ENCODE measurements at regions not wholly inside any gene's neighbourhood (a gene's known extent, or its start where the extent isn't known, plus 50 kb on each side); places are given as distances from the start of the nearest gene placed in this dataset.

- H3K27ac ChIP-seq (ENCODE audit: insufficient read depth, low read depth, low read length), result no peak overlapping the region
- FAIRE-seq, result no peak
- BruUV-seq (replicated peaks), result no TSS peak
- DNase-seq (ENCODE audit: low read depth, low spot score), result no peak
- no peaks in the 10 kb centered on the region for H4K20me1 ChIP-seq (replicated peaks; ENCODE audit: control insufficient read depth, extremely low read depth, insufficient read depth, low read length)
- intact Hi-C loops (cut with micrococcal nuclease) (no loop called here), dilution Hi-C loops (cut with MboI; ENCODE audit: extremely low pct_ligation_motif_present, low sequenced_read_pairs) (no loop called here)
- no peaks in the 10 kb centered on the region for H3K9me3 ChIP-seq (replicated peaks; ENCODE audit: control insufficient read depth, insufficient read depth, low read length)
- no peaks in the 10 kb centered on the region for H3K4me1 ChIP-seq (ENCODE audit: control insufficient read depth, extremely low read depth, insufficient read depth, low read length)
- no peak overlapping the region for H3K9ac ChIP-seq (replicated peaks; ENCODE audit: extremely low read depth, insufficient read depth, low read length)
- no peak overlapping the region for H3K4me2 ChIP-seq (ENCODE audit: insufficient read depth, low read length)
- no peaks in the 10 kb centered on the region for H3K27me3 ChIP-seq (ENCODE audit: control insufficient read depth in 2 of 2, insufficient read depth in 2 of 2, low read length in 2 of 2)
- ChIA-PET CTCF (no interaction called here), POLR2A (no interaction called here)
- TF ChIP-seq POLR2AphosphoS5 (IDR thresholded peaks at IDR 0.05; ENCODE audit: insufficient read depth, low read depth, low read length), result no peak
- H3K4me3 ChIP-seq (replicated peaks in 1 of 3; ENCODE audit: insufficient read depth in 1 of 3, low read depth in 1 of 3, low read length in 3 of 3), result no peak overlapping the region
- no peaks in the 10 kb centered on the region for H3K9me1 ChIP-seq (replicated peaks; ENCODE audit: control insufficient read depth, extremely low read depth, insufficient read depth, low read length)
- no peaks in the 10 kb centered on the region for H3K79me2 ChIP-seq (ENCODE audit: control insufficient read depth, insufficient read depth, low read length)
- no peak overlapping the region for H2AFZ ChIP-seq (ENCODE audit: low read depth, low read length)
- H3K36me3 ChIP-seq (ENCODE audit: control insufficient read depth in 2 of 2, extremely low read depth in 1 of 2, insufficient read depth in 2 of 2, low read length in 2 of 2), result no peaks in the 10 kb centered on the region
Measured at GRCh38 chr18:45560870-45561269, 54.4 kb upstream of the SLC14A2 start.

GRCh38 chr18:45562567-45563479 is 52.5 kb upstream of the SLC14A2 start:
- no peaks in the 10 kb centered on the region for H3K4me1 ChIP-seq (ENCODE audit: control insufficient read depth, extremely low read depth, insufficient read depth, low read length)
- no peak overlapping the region for H3K9ac ChIP-seq (replicated peaks; ENCODE audit: extremely low read depth, insufficient read depth, low read length)
- intact Hi-C loops (cut with micrococcal nuclease) (no loop called here), dilution Hi-C loops (cut with MboI; ENCODE audit: extremely low pct_ligation_motif_present, low sequenced_read_pairs) (no loop called here)
- no peak overlapping the region for H3K4me3 ChIP-seq (replicated peaks in 1 of 3; ENCODE audit: insufficient read depth in 1 of 3, low read depth in 1 of 3, low read length in 3 of 3)
- no peaks in the 10 kb centered on the region for H3K79me2 ChIP-seq (ENCODE audit: control insufficient read depth, insufficient read depth, low read length)
- ChIA-PET CTCF (no interaction called here), POLR2A (no interaction called here)
- no peaks in the 10 kb centered on the region for H3K9me1 ChIP-seq (replicated peaks; ENCODE audit: control insufficient read depth, extremely low read depth, insufficient read depth, low read length)
- no peaks in the 10 kb centered on the region for H3K9me3 ChIP-seq (replicated peaks; ENCODE audit: control insufficient read depth, insufficient read depth, low read length)
- H4K20me1 ChIP-seq (replicated peaks; ENCODE audit: control insufficient read depth, extremely low read depth, insufficient read depth, low read length), result no peaks in the 10 kb centered on the region
- no peak for DNase-seq (ENCODE audit: low read depth, low spot score)
- BruUV-seq (replicated peaks), result no TSS peak
- TF ChIP-seq POLR2AphosphoS5 (IDR thresholded peaks at IDR 0.05; ENCODE audit: insufficient read depth, low read depth, low read length) (no peak), MYC (IDR thresholded peaks at IDR 0.05; ENCODE audit: low read depth, low read length) (no peak), POLR2A (IDR thresholded peaks at IDR 0.05; ENCODE audit: low read depth, low read length) (no peak), GATA2 (IDR thresholded peaks at IDR 0.05; ENCODE audit: insufficient read depth, insufficient read length, low read depth, low read length) (no peak), FOS (IDR thresholded peaks at IDR 0.05; ENCODE audit: borderline replicate concordance, insufficient read depth, low read length) (no peak), JUN (IDR thresholded peaks at IDR 0.05; ENCODE audit: borderline replicate concordance, insufficient read depth, insufficient read length, low read depth) (no peak), CTCF (IDR thresholded peaks at IDR 0.05; ENCODE audit: extremely low read depth in 1 of 2, insufficient read depth in 1 of 2, low read depth in 1 of 2, low read length in 2 of 2) (no peak), EZH2 (IDR thresholded peaks at IDR 0.05; ENCODE audit: borderline replicate concordance, low read depth, low read length, severe bottlenecking) (no peak)
- TF ChIP-seq, protein P1, sequence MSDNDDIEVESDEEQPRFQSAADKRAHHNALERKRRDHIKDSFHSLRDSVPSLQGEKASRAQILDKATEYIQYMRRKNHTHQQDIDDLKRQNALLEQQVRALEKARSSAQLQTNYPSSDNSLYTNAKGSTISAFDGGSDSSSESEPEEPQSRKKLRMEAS (IDR thresholded peaks at IDR 0.05; ENCODE audit: insufficient read depth, insufficient read length), result no peak
- H2AFZ ChIP-seq (ENCODE audit: low read depth, low read length), result no peak overlapping the region
- no peak for FAIRE-seq
- no peak overlapping the region for H3K4me2 ChIP-seq (ENCODE audit: insufficient read depth, low read length)
- no peaks in the 10 kb centered on the region for H3K27me3 ChIP-seq (ENCODE audit: control insufficient read depth in 2 of 2, insufficient read depth in 2 of 2, low read length in 2 of 2)
- no peaks in the 10 kb centered on the region for H3K36me3 ChIP-seq (ENCODE audit: control insufficient read depth in 2 of 2, extremely low read depth in 1 of 2, insufficient read depth in 2 of 2, low read length in 2 of 2)
- H3K27ac ChIP-seq (ENCODE audit: insufficient read depth, low read depth, low read length), result no peak overlapping the region

Data from endothelial cell of umbilical vein (primary cell).